IMR-90 (cell line): ENCODE measurements at regions not wholly inside any gene's neighbourhood (a gene's known extent, or its start where the extent isn't known, plus 50 kb on each side); places are given as distances from the start of the nearest gene placed in this dataset.

Experiments used
- CEBPB ChIP-seq: IDR thresholded peaks from 2 replicates; pipeline ENCODE4 v1.6.1; 2012; ENCODE audit warnings: low read depth, low read length, improper control_type of control experiment
- CHD1 ChIP-seq: IDR thresholded peaks from 2 replicates; pipeline ENCODE4 v1.6.1; 2012; ENCODE audit warnings: low read depth, low read length, improper control_type of control experiment
- FOS ChIP-seq: fragments of 150-350 bp; IDR thresholded peaks from 2 replicates; pipeline ENCODE4 v1.6.1; 2016; ENCODE audit warnings: low read depth, low read length
- MAFK ChIP-seq: IDR thresholded peaks from 2 replicates; pipeline ENCODE4 v1.6.1; 2012; ENCODE audit warnings: low read depth, low read length, improper control_type of control experiment
- MXI1 ChIP-seq: IDR thresholded peaks from 2 replicates; pipeline ENCODE4 v1.6.1; 2012; ENCODE audit warnings: low read depth, mild to moderate bottlenecking, low read length, moderate library complexity, borderline replicate concordance
- NFE2L2 ChIP-seq: fragments of 150-350 bp; IDR thresholded peaks from 2 replicates; pipeline ENCODE4 v1.6.1; 2016; ENCODE audit warnings: low read depth, mild to moderate bottlenecking, low read length
- POLR2A ChIP-seq: IDR thresholded peaks from 2 replicates; pipeline ENCODE4 v1.6.1; 2012; ENCODE audit warnings: mild to moderate bottlenecking, low read depth, low read length
- RAD21 ChIP-seq: IDR thresholded peaks from 2 replicates; pipeline ENCODE4 v1.6.1; 2012; ENCODE audit warnings: low read length, improper control_type of control experiment
- SMC3 ChIP-seq: fragments of 150-350 bp; IDR thresholded peaks from 2 replicates; pipeline ENCODE4 v1.6.1; 2016; ENCODE audit warnings: low read depth, mild to moderate bottlenecking, antibody characterized with exemption, low read length, moderate library complexity
- TF ChIP-seq, protein P1 (sequence below): conservative IDR thresholded peaks from 2 replicates; pipeline ENCODE4 v1.5.1; 2012; ENCODE audit warnings: mild to moderate bottlenecking, low read depth, low read length, improper control_type of control experiment

DNA sequence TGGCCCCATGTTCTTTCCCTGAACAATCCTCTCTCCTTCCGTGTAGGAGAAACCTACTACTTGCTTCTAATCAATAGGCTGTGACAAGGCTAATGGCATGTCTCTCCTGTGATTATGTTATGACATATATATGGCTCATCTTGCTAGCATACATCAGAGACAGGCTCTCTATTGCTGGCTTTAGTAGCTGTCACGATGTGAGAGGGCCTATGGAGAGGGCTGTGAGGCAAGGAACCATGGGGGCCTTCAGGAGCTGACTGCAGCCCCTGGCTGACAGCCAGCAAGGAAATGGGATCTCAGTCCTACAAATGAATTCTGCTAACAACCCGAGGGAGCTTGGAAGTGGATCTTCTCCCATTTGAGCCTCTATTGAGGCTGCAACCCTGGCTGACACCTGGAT is 96.3 kb downstream of the EOMES start:
- TF ChIP-seq NFE2L2 (no peak), FOS (no peak), POLR2A (no peak), CEBPB (no peak), MAFK (no peak), MXI1 (no peak), SMC3 (no peak), CHD1 (no peak), RAD21 (no peak)
- TF ChIP-seq, protein P1, sequence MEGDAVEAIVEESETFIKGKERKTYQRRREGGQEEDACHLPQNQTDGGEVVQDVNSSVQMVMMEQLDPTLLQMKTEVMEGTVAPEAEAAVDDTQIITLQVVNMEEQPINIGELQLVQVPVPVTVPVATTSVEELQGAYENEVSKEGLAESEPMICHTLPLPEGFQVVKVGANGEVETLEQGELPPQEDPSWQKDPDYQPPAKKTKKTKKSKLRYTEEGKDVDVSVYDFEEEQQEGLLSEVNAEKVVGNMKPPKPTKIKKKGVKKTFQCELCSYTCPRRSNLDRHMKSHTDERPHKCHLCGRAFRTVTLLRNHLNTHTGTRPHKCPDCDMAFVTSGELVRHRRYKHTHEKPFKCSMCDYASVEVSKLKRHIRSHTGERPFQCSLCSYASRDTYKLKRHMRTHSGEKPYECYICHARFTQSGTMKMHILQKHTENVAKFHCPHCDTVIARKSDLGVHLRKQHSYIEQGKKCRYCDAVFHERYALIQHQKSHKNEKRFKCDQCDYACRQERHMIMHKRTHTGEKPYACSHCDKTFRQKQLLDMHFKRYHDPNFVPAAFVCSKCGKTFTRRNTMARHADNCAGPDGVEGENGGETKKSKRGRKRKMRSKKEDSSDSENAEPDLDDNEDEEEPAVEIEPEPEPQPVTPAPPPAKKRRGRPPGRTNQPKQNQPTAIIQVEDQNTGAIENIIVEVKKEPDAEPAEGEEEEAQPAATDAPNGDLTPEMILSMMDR = no peak
